HepG2 (cell line): ENCODE measurements at regions not wholly inside any gene's neighbourhood (a gene's known extent, or its start where the extent isn't known, plus 50 kb on each side); places are given as distances from the start of the nearest gene placed in this dataset.

Source experiments
- ATAC-seq: fragments of 200-7000 bp; cut with Tn5 transposase; 3 replicates; pipeline ENCODE4 v1.9.1; 2020; ENCODE audit warnings: mild to moderate bottlenecking, moderate library complexity
- BruUV-seq: library from RNA; stranded (reverse); fragments of 400-500 nt; replicated peaks from 2 replicates; lab custom pipeline; 2021; lab: Mats Ljungman, UMichigan
- CTCF ChIA-PET: fragments of 300-600 bp; formaldehyde crosslinking; extraction: SDS; loops from one replicate; lab custom pipeline; 2021; ENCODE audit warnings: low total read pairs, inconsistent platforms, low intra/inter-chr PET ratio; lab: Yijun Ruan, JAX
- POLR2A ChIA-PET: fragments of 350-600 bp; sonication (Branson Sonifier 250); formaldehyde crosslinking; loops from one replicate; lab custom pipeline; 2020; ENCODE audit warnings: antibody characterized with exemption, inconsistent platforms; lab: Yijun Ruan, JAX
- DNase-seq: peaks from one replicate; pipeline ENCODE4 v3.0.0-alpha.2; 2015; ENCODE audit warnings: low spot score
- FAIRE-seq: peaks from 3 replicates; lab custom pipeline; 2011; peaks lifted over from hg19 to GRCh38; lab: Jason Lieb, UNC
- H2AFZ ChIP-seq: one replicate; pipeline ENCODE4 v1.6.1; 2011; ENCODE audit warnings: low read length, inconsistent platforms
- H3K27ac ChIP-seq: fragments of 300-600 bp; 3 replicates; pipeline ENCODE4 v1.8.0; 2011; ENCODE audit warnings: mixed run types, mild to moderate bottlenecking, mixed read lengths, low read length, inconsistent platforms; ENCODE audit not compliant: insufficient read depth; ENCODE audit errors: extremely low read length
- H3K27me3 ChIP-seq, 2 experiments: fragments of 200-600 bp in 1 of 2; 2 replicates in 1 of 2; 3 replicates in 1 of 2; pipeline versions ENCODE4 v1.6.0 to v1.8.0; 2011; ENCODE audit warnings: low read length in 2 of 2, mild to moderate bottlenecking in 2 of 2, moderate library complexity in 2 of 2, inconsistent platforms in 1 of 2; ENCODE audit not compliant: insufficient read depth in 2 of 2, control insufficient read depth in 1 of 2
- H3K36me3 ChIP-seq, 2 experiments: fragments of 200-600 bp in 1 of 2; replicated peaks in 1 of 2; 2 replicates in 1 of 2; 3 replicates in 1 of 2; pipeline versions ENCODE4 v1.5.1 to v1.8.0; 2011; ENCODE audit warnings: low read length in 2 of 2, inconsistent platforms in 1 of 2; ENCODE audit not compliant: insufficient read depth in 2 of 2, control insufficient read depth in 1 of 2
- H3K4me1 ChIP-seq: 2 replicates; pipeline ENCODE4 v1.5.1; 2012; ENCODE audit warnings: low read length, inconsistent platforms; ENCODE audit not compliant: insufficient read depth
- H3K4me2 ChIP-seq: 2 replicates; pipeline ENCODE4 v1.6.0; 2011; ENCODE audit warnings: low read depth, low read length, inconsistent platforms
- H3K4me3 ChIP-seq, 3 experiments: fragments of 200-600 bp in 1 of 3; sonication (generic), shearing (Covaris generic) in 1 of 3; replicated peaks in 1 of 3; 2 replicates each; pipeline ENCODE4 v1.5.1; 2011 to 2016; ENCODE audit warnings: low read length in 3 of 3, inconsistent platforms in 2 of 3, low read depth in 2 of 3, mild to moderate bottlenecking in 2 of 3, control low read depth in 1 of 3, mixed read lengths in 1 of 3; ENCODE audit not compliant: insufficient read depth in 1 of 3
- H3K79me2 ChIP-seq: one replicate; pipeline ENCODE4 v1.6.1; 2011; ENCODE audit warnings: low read length, inconsistent platforms; ENCODE audit not compliant: insufficient read depth
- H3K9ac ChIP-seq: 2 replicates; pipeline ENCODE4 v1.6.0; 2011; ENCODE audit warnings: mild to moderate bottlenecking, low read depth, low read length, inconsistent platforms; ENCODE audit not compliant: insufficient read depth
- H3K9me3 ChIP-seq: 2 replicates; pipeline ENCODE4 v1.5.1; 2012; ENCODE audit warnings: mild to moderate bottlenecking, low read length
- H4K20me1 ChIP-seq: 2 replicates; pipeline ENCODE4 v1.6.0; 2011; ENCODE audit warnings: inconsistent platforms, mild to moderate bottlenecking, low read length, moderate library complexity; ENCODE audit not compliant: insufficient read depth
- IRF1 ChIP-seq: sonication (generic); formaldehyde crosslinking; IDR thresholded peaks from 2 replicates; pipeline ENCODE4 v1.4.0; 2020; ENCODE audit warnings: low read depth, mild to moderate bottlenecking, missing genetic modification reagents
- MBNL3 ChIP-seq: fragments of 250-450 bp; sonication (Bioruptor Pico); conservative IDR thresholded peaks from 2 replicates; pipeline ENCODE4 v1.8.0; 2022; ENCODE audit warnings: mild to moderate bottlenecking, inconsistent platforms
- NR3C1 ChIP-seq: sonication (generic); formaldehyde crosslinking; IDR thresholded peaks from 2 replicates; pipeline ENCODE4 v1.4.0; 2020; ENCODE audit warnings: missing genetic modification reagents
- PTBP1 ChIP-seq: fragments of 200-400 bp; formaldehyde crosslinking; IDR thresholded peaks from 2 replicates; pipeline ENCODE4 v1.6.1; 2018; ENCODE audit warnings: low read length, low read depth; ENCODE audit not compliant: poor library complexity, severe bottlenecking
- ZBTB4 ChIP-seq: sonication (generic); formaldehyde crosslinking; IDR thresholded peaks from 2 replicates; pipeline ENCODE4 v1.4.0; 2020; ENCODE audit warnings: missing genetic modification reagents, mild to moderate bottlenecking, borderline replicate concordance
- ZNF160 ChIP-seq: sonication (generic); formaldehyde crosslinking; IDR thresholded peaks from 2 replicates; pipeline ENCODE4 v1.8.0; 2022; ENCODE audit warnings: mild to moderate bottlenecking, inconsistent platforms, missing genetic modification reagents
- ZSCAN9 ChIP-seq: IDR thresholded peaks from 2 replicates; pipeline ENCODE4 v1.6.1; 2016; ENCODE audit warnings: borderline replicate concordance
- WGBS: methylation state at CpG from one replicate; pipeline ENCODE4 v1.1.6; 2017; ENCODE audit warnings: low lambda C conversion rate; 5-methylcytosine and 5-hydroxymethylcytosine counted together
- in situ Hi-C: cut with HindIII; loops from 2 replicates; pipeline ENCODE4 v1.10.0; 2017; ENCODE audit warnings: low pct_unique_long_range_greater_than_20kb; ENCODE audit not compliant: extremely low pct_ligation_motif_present
- intact Hi-C: fragments of 100-400 bp; cut with micrococcal nuclease; formaldehyde crosslinking; loops from one replicate; pipeline ENCODE4 v1.10.0; 2022; ENCODE audit not compliant: unreplicated experiment

- H3K4me2 ChIP-seq = no peak overlapping the region
- H3K79me2 ChIP-seq = no peaks in the 10 kb centered on the region
- H3K36me3 ChIP-seq = no peaks in the 10 kb centered on the region
- FAIRE-seq = no peak
- H3K4me3 ChIP-seq = no peak overlapping the region
- H2AFZ ChIP-seq = no peak overlapping the region
- in situ Hi-C loops = no loop called here
- H3K27ac ChIP-seq = no peak overlapping the region
- H3K27me3 ChIP-seq = no peaks in the 10 kb centered on the region
- ChIA-PET CTCF (no interaction called here), POLR2A (no interaction called here)
- WGBS = 19% methylated on average over 1 of the region's 1 CpG
- DNase-seq = no peak
- TF ChIP-seq MBNL3 (CRISPR knock-in tag) (no peak), ZSCAN9 (CRISPR knock-in tag) (no peak), ZNF160 (CRISPR knock-in tag) (no peak), PTBP1 (no peak), NR3C1 (no peak), ZBTB4 (CRISPR knock-in tag) (no peak), IRF1 (no peak)
- no peaks in the 10 kb centered on the region for H3K9me3 ChIP-seq
- ATAC-seq = no peak
- no TSS peak for BruUV-seq
- H3K4me1 ChIP-seq = no peaks in the 10 kb centered on the region
- H3K9ac ChIP-seq = no peak overlapping the region
- intact Hi-C loops = no loop called here
- no peaks in the 10 kb centered on the region for H4K20me1 ChIP-seq
Observed at GRCh38 chrX:40887476-40887875, 152.1 kb upstream of the MED14 start.
